ENCODE measurements at regions not wholly inside any gene's neighbourhood (a gene's known extent, or its start where the extent isn't known, plus 50 kb on each side); places are given as distances from the start of the nearest gene placed in this dataset.

- no peak for TF ChIP-seq POU6F1 (CRISPR knock-in tag; IDR thresholded peaks at IDR 0.05; ENCODE audit: borderline replicate concordance, low read depth)
- no peak for TF ChIP-seq ESRRG (CRISPR knock-in tag; IDR thresholded peaks at IDR 0.05)
- TF ChIP-seq SNAI2 (CRISPR knock-in tag; IDR thresholded peaks at IDR 0.05), result no peak
- no peak for TF ChIP-seq TCF4 (CRISPR knock-in tag; IDR thresholded peaks at IDR 0.05; ENCODE audit: borderline replicate concordance)
- no peak for TF ChIP-seq GLIS3 (CRISPR knock-in tag; IDR thresholded peaks at IDR 0.05)
- no peak for TF ChIP-seq RARB (CRISPR knock-in tag; IDR thresholded peaks at IDR 0.05)
- TF ChIP-seq ZFP3 (CRISPR knock-in tag; IDR thresholded peaks at IDR 0.05), result no peak
- no peak for TF ChIP-seq ZC3H10 (CRISPR knock-in tag; IDR thresholded peaks at IDR 0.05)
- TF ChIP-seq, protein P1, sequence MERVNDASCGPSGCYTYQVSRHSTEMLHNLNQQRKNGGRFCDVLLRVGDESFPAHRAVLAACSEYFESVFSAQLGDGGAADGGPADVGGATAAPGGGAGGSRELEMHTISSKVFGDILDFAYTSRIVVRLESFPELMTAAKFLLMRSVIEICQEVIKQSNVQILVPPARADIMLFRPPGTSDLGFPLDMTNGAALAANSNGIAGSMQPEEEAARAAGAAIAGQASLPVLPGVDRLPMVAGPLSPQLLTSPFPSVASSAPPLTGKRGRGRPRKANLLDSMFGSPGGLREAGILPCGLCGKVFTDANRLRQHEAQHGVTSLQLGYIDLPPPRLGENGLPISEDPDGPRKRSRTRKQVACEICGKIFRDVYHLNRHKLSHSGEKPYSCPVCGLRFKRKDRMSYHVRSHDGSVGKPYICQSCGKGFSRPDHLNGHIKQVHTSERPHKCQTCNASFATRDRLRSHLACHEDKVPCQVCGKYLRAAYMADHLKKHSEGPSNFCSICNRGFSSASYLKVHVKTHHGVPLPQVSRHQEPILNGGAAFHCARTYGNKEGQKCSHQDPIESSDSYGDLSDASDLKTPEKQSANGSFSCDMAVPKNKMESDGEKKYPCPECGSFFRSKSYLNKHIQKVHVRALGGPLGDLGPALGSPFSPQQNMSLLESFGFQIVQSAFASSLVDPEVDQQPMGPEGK (CRISPR knock-in tag; IDR thresholded peaks at IDR 0.05; ENCODE audit: borderline replicate concordance), result no peak
- TF ChIP-seq PPARA (CRISPR knock-in tag; IDR thresholded peaks at IDR 0.05; ENCODE audit: borderline replicate concordance), result no peak
- no peak for TF ChIP-seq ARNTL (CRISPR knock-in tag; IDR thresholded peaks at IDR 0.05; ENCODE audit: borderline replicate concordance, low read depth)
- TF ChIP-seq, protein P2, sequence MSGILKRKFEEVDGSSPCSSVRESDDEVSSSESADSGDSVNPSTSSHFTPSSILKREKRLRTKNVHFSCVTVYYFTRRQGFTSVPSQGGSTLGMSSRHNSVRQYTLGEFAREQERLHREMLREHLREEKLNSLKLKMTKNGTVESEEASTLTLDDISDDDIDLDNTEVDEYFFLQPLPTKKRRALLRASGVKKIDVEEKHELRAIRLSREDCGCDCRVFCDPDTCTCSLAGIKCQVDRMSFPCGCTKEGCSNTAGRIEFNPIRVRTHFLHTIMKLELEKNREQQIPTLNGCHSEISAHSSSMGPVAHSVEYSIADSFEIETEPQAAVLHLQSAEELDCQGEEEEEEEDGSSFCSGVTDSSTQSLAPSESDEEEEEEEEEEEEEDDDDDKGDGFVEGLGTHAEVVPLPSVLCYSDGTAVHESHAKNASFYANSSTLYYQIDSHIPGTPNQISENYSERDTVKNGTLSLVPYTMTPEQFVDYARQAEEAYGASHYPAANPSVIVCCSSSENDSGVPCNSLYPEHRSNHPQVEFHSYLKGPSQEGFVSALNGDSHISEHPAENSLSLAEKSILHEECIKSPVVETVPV (CRISPR knock-in tag; IDR thresholded peaks at IDR 0.05), result no peak
- TF ChIP-seq CREB5 (CRISPR knock-in tag; IDR thresholded peaks at IDR 0.05; ENCODE audit: low read depth), result no peak
- TF ChIP-seq ISL1 (CRISPR knock-in tag; IDR thresholded peaks at IDR 0.05), result no peak
- no peak for ATAC-seq
Measured at GRCh38 chr5:104421431-104421830, 858.8 kb upstream of the NUDT12 start.

GRCh38 chr5:104418056-104418455 is 855.5 kb upstream of the NUDT12 start:
- ATAC-seq, result no peak
- TF ChIP-seq CREB5 (CRISPR knock-in tag; IDR thresholded peaks at IDR 0.05; ENCODE audit: low read depth) (no peak), ZNF70 (CRISPR knock-in tag; IDR thresholded peaks at IDR 0.05) (peak; percentile 96)

GRCh38 chr5:104412649-104413240 is 850.2 kb upstream of the NUDT12 start:
- TF ChIP-seq ZNF8 (CRISPR knock-in tag; IDR thresholded peaks at IDR 0.05), result no peak
- TF ChIP-seq, protein P1 (CRISPR knock-in tag; IDR thresholded peaks at IDR 0.05; ENCODE audit: borderline replicate concordance), result no peak
- no peak for TF ChIP-seq ARNTL (CRISPR knock-in tag; IDR thresholded peaks at IDR 0.05; ENCODE audit: borderline replicate concordance, low read depth)
- no peak for TF ChIP-seq CREB5 (CRISPR knock-in tag; IDR thresholded peaks at IDR 0.05; ENCODE audit: low read depth)
- TF ChIP-seq ZFP3 (CRISPR knock-in tag; IDR thresholded peaks at IDR 0.05), result no peak
- no peak for TF ChIP-seq ZNF70 (CRISPR knock-in tag; IDR thresholded peaks at IDR 0.05)
- no peak for TF ChIP-seq PPARA (CRISPR knock-in tag; IDR thresholded peaks at IDR 0.05; ENCODE audit: borderline replicate concordance)
- no peak for TF ChIP-seq OSR1 (CRISPR knock-in tag; IDR thresholded peaks at IDR 0.05)
- TF ChIP-seq POU6F1 (CRISPR knock-in tag; IDR thresholded peaks at IDR 0.05; ENCODE audit: borderline replicate concordance, low read depth), result no peak
- TF ChIP-seq ISL1 (CRISPR knock-in tag; IDR thresholded peaks at IDR 0.05), result no peak
- peak; percentile 72 for ATAC-seq
